Pancreas (tissue), 10 donors: ENCODE measurements at regions not wholly inside any gene's neighbourhood (a gene's known extent, or its start where the extent isn't known, plus 50 kb on each side); places are given as distances from the start of the nearest gene placed in this dataset.
A peak's percentile ranks its signal among the peaks of the same experiment; 100 is the strongest.
"Not testable (repeated sequence)": the region's sequence is repeated elsewhere in the genome, so short reads cannot be mapped to it uniquely, and the experiment has no call there.

Source experiments
- ATAC-seq, 4 donors: fragments of 200-7000 bp; cut with Tn5 transposase; one replicate each; pipeline versions ENCODE4 v1.8.0 to v1.9.1; 2020; ENCODE audit warnings: mild to moderate bottlenecking in 4 of 4, moderate library complexity in 4 of 4
- DNase-seq, 6 donors: peaks; one replicate each; pipeline ENCODE4 v3.0.0-alpha.2; 2020
- FAIRE-seq: peaks from 2 replicates; lab custom pipeline; 2012; peaks lifted over from hg19 to GRCh38; lab: Jason Lieb, UNC
- H3K27ac ChIP-seq, 4 donors: fragments of 200-600 bp; sonication (generic); 1 replicate in 3 of 4; 2 replicates in 1 of 4; pipeline versions ENCODE4 v1.5.0 to v1.8.0; 2020
- H3K27me3 ChIP-seq, 4 donors: fragments of 200-600 bp; one replicate each; pipeline ENCODE4 v1.8.0; 2021
- H3K36me3 ChIP-seq, 3 donors: fragments of 200-600 bp; sonication (generic) in 1 of 3; one replicate each; pipeline versions ENCODE4 v1.5.0 to v1.8.0; 2020 to 2021
- H3K4me1 ChIP-seq, 3 donors: fragments of 200-600 bp; one replicate each; pipeline ENCODE4 v1.8.0; 2021
- H3K4me3 ChIP-seq, 4 donors: fragments of 200-600 bp; sonication (generic) in 2 of 4; one replicate each; pipeline versions ENCODE4 v1.5.0 to v1.8.0; 2020 to 2021
- H3K9me3 ChIP-seq, 4 donors: fragments of 200-600 bp; one replicate each; pipeline ENCODE4 v1.8.0; 2021
- WGBS, 2 donors: extraction: QIAGEN DNeasy Blood & Tissue Kit; methylation state at CpG; one replicate each; pipeline ENCODE4 v1.1.7; 2013; 5-methylcytosine and 5-hydroxymethylcytosine counted together
- intact Hi-C, 3 donors: fragments of 100-400 bp; cut with DNase I; formaldehyde crosslinking; loops; one replicate each; pipeline versions ENCODE4 v1.11.1 to v1.14.2; 2022
- TF ChIP-seq, protein P1 (sequence below), 4 donors: fragments of 200-600 bp; sonication (generic) in 3 of 4; IDR thresholded peaks; one replicate each; pipeline versions ENCODE4 v1.5.0 to v1.8.0; 2021; ENCODE audit warnings: antibody characterized with exemption in 4 of 4
- donor health status: healthy with polysubstance abuse.
- donor health status: DM: no; HTN: no; CAD: no; lungs with moderate emphysema.
- donor health status: DM: no; HTN: no; CAD: no.
- donor health status: control.
- donor health status: control.
- donor health status: Bipolar disorder and iron deficiency.
- donor health status: DM: yes; HTN: yes; CAD: no.
- donor health status: DM: no; HTN: no; CAD: no.
- donor health status: DM: no; HTN: no; CAD: no.
- donor health status: DM: yes; HTN: yes; CAD: no.

DNA sequence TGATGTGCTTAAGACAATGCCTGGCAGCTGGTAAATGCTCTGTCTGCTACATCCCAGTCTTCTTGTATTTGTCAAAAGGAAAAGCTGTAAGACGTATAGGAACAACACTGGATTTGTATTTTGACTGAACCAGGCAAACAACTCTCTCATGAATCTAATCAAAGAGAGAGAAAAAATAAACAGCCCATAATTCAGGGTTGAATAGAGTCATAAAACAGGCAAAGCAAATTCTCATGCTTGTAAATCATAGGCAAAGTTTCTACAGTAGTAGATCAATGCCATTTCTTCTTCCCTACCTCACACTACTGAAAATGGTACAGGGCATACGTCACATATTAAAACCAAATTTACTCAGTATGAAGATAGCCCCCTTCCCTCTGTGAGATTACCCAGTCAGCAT lies 166.3 kb downstream of the SKIDA1 start:
- H3K36me3 ChIP-seq = no peaks in the 10 kb centered on the region
- WGBS, 2 donors = 71 to 76% methylated on average over 2 of the region's 2 CpGs
- no peaks in the 10 kb centered on the region for H3K27me3 ChIP-seq
- H3K4me1 ChIP-seq = no peaks in the 10 kb centered on the region
- no peak overlapping the region for H3K4me3 ChIP-seq
- H3K27ac ChIP-seq = no peak overlapping the region
- TF ChIP-seq, protein P1, sequence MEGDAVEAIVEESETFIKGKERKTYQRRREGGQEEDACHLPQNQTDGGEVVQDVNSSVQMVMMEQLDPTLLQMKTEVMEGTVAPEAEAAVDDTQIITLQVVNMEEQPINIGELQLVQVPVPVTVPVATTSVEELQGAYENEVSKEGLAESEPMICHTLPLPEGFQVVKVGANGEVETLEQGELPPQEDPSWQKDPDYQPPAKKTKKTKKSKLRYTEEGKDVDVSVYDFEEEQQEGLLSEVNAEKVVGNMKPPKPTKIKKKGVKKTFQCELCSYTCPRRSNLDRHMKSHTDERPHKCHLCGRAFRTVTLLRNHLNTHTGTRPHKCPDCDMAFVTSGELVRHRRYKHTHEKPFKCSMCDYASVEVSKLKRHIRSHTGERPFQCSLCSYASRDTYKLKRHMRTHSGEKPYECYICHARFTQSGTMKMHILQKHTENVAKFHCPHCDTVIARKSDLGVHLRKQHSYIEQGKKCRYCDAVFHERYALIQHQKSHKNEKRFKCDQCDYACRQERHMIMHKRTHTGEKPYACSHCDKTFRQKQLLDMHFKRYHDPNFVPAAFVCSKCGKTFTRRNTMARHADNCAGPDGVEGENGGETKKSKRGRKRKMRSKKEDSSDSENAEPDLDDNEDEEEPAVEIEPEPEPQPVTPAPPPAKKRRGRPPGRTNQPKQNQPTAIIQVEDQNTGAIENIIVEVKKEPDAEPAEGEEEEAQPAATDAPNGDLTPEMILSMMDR (IDR thresholded peaks at IDR 0.05) = no peak
- intact Hi-C loops = no loop called here
- no peaks in the 10 kb centered on the region for H3K9me3 ChIP-seq
- no peak for ATAC-seq
- DNase-seq = no peak
- FAIRE-seq = no peak

DNA sequence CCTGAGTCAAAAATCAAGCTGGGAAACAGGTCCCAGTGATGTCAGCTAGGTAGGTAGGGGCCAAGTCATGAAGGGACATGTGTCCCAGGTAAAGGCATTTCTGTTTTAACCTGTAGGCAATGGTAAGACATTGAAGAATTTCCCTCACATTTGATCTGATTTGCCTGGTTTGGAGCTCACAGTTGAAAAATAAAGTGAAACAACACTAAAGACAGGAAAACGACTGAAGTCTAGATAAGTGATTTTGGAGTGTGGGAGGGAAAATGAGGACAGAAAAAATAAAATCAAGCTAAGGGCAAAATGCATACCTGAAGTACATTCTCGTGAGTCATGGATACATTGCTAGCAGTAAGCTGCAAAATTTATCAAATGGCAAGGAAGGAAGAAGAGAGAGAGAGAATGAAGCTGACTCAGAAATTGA lies 169.9 kb downstream of the SKIDA1 start:
- no peaks in the 10 kb centered on the region for H3K27me3 ChIP-seq
- TF ChIP-seq, protein P1 (IDR thresholded peaks at IDR 0.05) = no peak
- ATAC-seq = no peak
- no peaks in the 10 kb centered on the region for H3K4me1 ChIP-seq
- no peaks in the 10 kb centered on the region for H3K9me3 ChIP-seq
- no peak overlapping the region for H3K27ac ChIP-seq
- FAIRE-seq = no peak
- no peak overlapping the region for H3K4me3 ChIP-seq
- no peak for DNase-seq
- intact Hi-C loops = no loop called here
- 52 to 61% methylated on average over 2 of the region's 2 CpGs for WGBS, 2 donors
- H3K36me3 ChIP-seq = no peaks in the 10 kb centered on the region

DNA sequence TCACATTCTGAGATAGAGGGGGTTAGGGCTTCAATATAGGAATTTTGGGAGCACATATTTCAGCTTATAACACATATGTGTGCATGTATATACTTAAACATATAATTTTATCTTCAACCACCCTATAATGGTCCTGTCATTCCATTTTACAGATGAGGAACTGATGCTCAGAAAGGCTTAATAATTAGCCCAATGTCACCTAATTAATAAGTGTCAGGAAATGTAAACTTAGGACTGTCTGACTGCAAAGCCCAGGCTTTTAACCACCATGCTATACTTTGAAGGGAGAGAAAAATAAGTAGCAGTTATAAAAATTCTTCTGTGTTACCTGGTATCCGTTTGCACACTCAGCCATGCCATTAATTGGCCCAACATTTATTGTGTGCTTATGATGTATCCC lies 172.6 kb downstream of the SKIDA1 start:
- no peaks in the 10 kb centered on the region for H3K4me1 ChIP-seq

DNA sequence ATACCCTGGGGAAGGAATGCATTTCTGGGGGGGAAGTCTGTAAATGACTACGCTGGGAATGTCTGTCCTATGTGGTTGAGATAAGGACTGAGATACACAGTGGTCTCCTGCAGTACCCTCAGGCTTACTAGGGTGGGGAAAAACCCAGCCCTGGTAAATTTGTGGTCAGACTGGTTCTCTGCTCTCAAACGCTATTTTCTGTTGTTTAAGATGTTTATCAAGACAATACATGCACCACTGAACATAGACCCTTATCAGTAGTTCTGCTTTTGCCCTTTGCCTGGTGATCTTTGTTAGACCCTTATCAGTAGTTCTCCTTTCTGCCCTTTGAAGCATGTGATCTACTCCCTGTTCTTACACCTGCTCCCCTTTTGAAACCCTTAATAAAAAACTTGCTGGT lies 173.9 kb downstream of the SKIDA1 start:
- H3K4me3 ChIP-seq, FAIRE-seq, H3K27ac ChIP-seq, DNase-seq, H3K27me3 ChIP-seq, ATAC-seq, intact Hi-C loops, H3K9me3 ChIP-seq, H3K36me3 ChIP-seq, H3K4me1 ChIP-seq: not testable (repeated sequence)
- WGBS, 2 donors = 49 to 58% methylated on average over 2 of the region's 2 CpGs

More for the DNA sequence above, 172.6 kb downstream of the SKIDA1 start:
- H3K9me3 ChIP-seq = no peaks in the 10 kb centered on the region
- no peaks in the 10 kb centered on the region for H3K36me3 ChIP-seq
- H3K27ac ChIP-seq = no peak overlapping the region
- intact Hi-C loops = no loop called here
- ATAC-seq = peak in 1 of 4 donors; percentile 51
- no peaks in the 10 kb centered on the region for H3K27me3 ChIP-seq
- TF ChIP-seq, protein P1 (IDR thresholded peaks at IDR 0.05) = no peak
- H3K4me3 ChIP-seq = no peak overlapping the region
- WGBS, 2 donors = 45 to 60% methylated on average over 1 of the region's 1 CpG
- DNase-seq = no peak
- FAIRE-seq = no peak

DNA sequence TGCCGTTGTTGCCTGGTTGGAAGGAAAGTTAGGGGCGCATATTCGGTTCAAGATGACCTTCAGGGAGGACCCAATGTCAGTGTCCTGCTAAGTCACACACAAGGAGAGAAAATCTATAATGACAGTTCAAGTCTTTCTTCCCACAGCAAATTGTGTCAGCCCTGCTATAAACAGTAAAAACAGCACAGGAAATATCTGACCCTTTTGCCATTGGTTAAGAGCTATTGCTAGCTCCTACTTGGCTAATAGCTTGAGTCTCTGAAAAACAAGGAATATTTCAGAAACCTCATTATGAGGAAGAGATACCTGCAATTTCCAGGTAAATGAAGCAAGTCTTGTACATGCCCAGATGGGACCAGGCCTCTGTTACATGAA lies 175.6 kb downstream of the SKIDA1 start:
- ATAC-seq (no peak), DNase-seq (no peak), FAIRE-seq (no peak)
- intact Hi-C loops = no loop called here
- H3K4me3 ChIP-seq = no peak overlapping the region
- H3K9me3 ChIP-seq = no peaks in the 10 kb centered on the region
- H3K36me3 ChIP-seq = no peaks in the 10 kb centered on the region
- no peak overlapping the region for H3K27ac ChIP-seq
- H3K4me1 ChIP-seq = no peaks in the 10 kb centered on the region
- TF ChIP-seq, protein P1 (IDR thresholded peaks at IDR 0.05) = no peak
- 21 to 26% methylated on average over 3 of the region's 3 CpGs for WGBS, 2 donors
- no peaks in the 10 kb centered on the region for H3K27me3 ChIP-seq

DNA sequence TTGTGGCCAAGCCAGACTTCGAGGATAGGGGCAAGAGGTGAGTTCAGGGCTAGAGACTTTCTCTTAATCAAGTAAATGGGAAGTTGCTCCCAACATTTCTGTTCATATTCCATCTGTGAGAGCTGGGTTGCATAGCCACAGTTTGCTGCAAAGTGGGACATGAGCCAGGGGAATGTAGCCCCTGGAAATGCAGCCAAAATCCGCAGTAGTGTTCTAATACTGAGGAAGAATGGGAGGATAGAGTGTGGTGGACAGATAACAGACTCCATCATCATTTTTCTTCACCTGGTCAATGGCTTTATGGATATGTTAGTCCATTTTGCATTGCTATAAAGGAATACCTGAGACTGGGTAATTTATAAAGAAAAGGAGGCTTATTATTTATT lies 177.7 kb downstream of the SKIDA1 start:
- Histone ChIP-seq H3K27me3 (no peaks in the 10 kb centered on the region), H3K36me3 (no peaks in the 10 kb centered on the region), H3K4me1 (no peaks in the 10 kb centered on the region), H3K27ac (no peak overlapping the region), H3K9me3 (no peaks in the 10 kb centered on the region), H3K4me3 (no peak overlapping the region)
- no peak for FAIRE-seq
- no peak for ATAC-seq
- TF ChIP-seq, protein P1 (IDR thresholded peaks at IDR 0.05) = no peak
- no peak for DNase-seq
- intact Hi-C loops = no loop called here
- 68 to 76% methylated on average over 2 of the region's 2 CpGs for WGBS, 2 donors
